DOHH2 (cell line): ENCODE measurements at regions not wholly inside any gene's neighbourhood (a gene's known extent, or its start where the extent isn't known, plus 50 kb on each side); places are given as distances from the start of the nearest gene placed in this dataset.

Source experiments
- EZH2phosphoT487 ChIP-seq: fragments of 200-600 bp; sonication (generic); IDR thresholded peaks from 2 replicates; pipeline ENCODE4 v1.6.1; 2017; ENCODE audit warnings: borderline replicate concordance, mild to moderate bottlenecking, antibody characterized with exemption, low read length, moderate library complexity, mixed read lengths
- TF ChIP-seq, protein P1 (sequence below): fragments of 200-600 bp; sonication (generic); IDR thresholded peaks from one replicate; pipeline ENCODE4 v1.5.1; 2014; ENCODE audit warnings: antibody characterized with exemption, mild to moderate bottlenecking, low read depth, low read length; ENCODE audit not compliant: poor library complexity, severe bottlenecking

DNA sequence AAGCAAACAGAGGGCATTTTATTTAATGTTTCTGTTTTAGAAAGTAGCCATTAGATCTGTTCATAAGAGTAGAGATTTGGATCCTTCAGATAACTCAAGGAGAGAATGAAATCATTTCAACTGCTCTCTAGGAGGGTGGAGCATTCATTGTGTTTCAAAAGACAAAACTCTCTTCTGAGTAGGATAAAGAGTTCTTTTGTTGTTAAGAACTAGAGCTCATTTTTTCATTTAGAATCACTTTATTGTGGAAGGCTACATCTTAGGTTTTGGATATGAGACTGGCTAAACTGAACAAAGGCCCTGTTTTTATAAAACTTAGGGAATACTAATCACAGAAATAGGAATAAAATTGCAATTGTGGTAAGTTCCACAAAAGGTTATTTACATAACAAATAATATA, 193.9 kb upstream of the PCDH10 start:
- TF ChIP-seq, protein P1, sequence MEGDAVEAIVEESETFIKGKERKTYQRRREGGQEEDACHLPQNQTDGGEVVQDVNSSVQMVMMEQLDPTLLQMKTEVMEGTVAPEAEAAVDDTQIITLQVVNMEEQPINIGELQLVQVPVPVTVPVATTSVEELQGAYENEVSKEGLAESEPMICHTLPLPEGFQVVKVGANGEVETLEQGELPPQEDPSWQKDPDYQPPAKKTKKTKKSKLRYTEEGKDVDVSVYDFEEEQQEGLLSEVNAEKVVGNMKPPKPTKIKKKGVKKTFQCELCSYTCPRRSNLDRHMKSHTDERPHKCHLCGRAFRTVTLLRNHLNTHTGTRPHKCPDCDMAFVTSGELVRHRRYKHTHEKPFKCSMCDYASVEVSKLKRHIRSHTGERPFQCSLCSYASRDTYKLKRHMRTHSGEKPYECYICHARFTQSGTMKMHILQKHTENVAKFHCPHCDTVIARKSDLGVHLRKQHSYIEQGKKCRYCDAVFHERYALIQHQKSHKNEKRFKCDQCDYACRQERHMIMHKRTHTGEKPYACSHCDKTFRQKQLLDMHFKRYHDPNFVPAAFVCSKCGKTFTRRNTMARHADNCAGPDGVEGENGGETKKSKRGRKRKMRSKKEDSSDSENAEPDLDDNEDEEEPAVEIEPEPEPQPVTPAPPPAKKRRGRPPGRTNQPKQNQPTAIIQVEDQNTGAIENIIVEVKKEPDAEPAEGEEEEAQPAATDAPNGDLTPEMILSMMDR: no peak
- TF ChIP-seq EZH2phosphoT487: no peak
